ENCODE measurements at regions not wholly inside any gene's neighbourhood (a gene's known extent, or its start where the extent isn't known, plus 50 kb on each side); places are given as distances from the start of the nearest gene placed in this dataset.

- intact Hi-C loops (cut with micrococcal nuclease) = no loop called here
- TF ChIP-seq EZH2 (IDR thresholded peaks at IDR 0.05; ENCODE audit: borderline replicate concordance, insufficient read depth, low read depth, low read length, poor library complexity, severe bottlenecking) = no peak
- TF ChIP-seq CTCF (IDR thresholded peaks at IDR 0.05) = no peak
- Histone ChIP-seq H2AFZ (ENCODE audit: insufficient read depth, low read depth, low read length, poor library complexity, severe bottlenecking) (no peak overlapping the region), H4K20me1 (ENCODE audit: control insufficient read depth, insufficient read depth, low read length, poor library complexity, severe bottlenecking) (no peaks in the 10 kb centered on the region), H3K4me1 (ENCODE audit: control insufficient read depth in 2 of 2, insufficient read depth in 2 of 2, low read length in 2 of 2) (no peaks in the 10 kb centered on the region), H3K79me2 (ENCODE audit: control insufficient read depth, insufficient read depth, low read length) (no peaks in the 10 kb centered on the region), H3K9me3 (ENCODE audit: control extremely low read depth in 1 of 3, control insufficient read depth in 2 of 3, insufficient read depth in 1 of 3, low read length in 2 of 3) (no peaks in the 10 kb centered on the region), H3K9ac (ENCODE audit: low read length) (no peak overlapping the region), H3K4me2 (replicated peaks; ENCODE audit: low read depth, low read length, poor library complexity, severe bottlenecking) (no peak overlapping the region), H3K27me3 (replicated peaks in 1 of 4; ENCODE audit: control extremely low read depth in 1 of 4, control insufficient read depth in 3 of 4, insufficient read depth in 4 of 4, low read length in 3 of 4) (no peaks in the 10 kb centered on the region), H3K4me3 (ENCODE audit: control extremely low read depth in 1 of 5, extremely low read depth in 1 of 5, insufficient read depth in 1 of 5, low read depth in 2 of 5, low read length in 4 of 5) (no peak overlapping the region), H3K36me3 (replicated peaks in 1 of 2; ENCODE audit: control extremely low read depth in 1 of 2, control insufficient read depth in 1 of 2, extremely low read depth in 1 of 2, insufficient read depth in 2 of 2, low read length in 1 of 2) (no peaks in the 10 kb centered on the region), H3K27ac (ENCODE audit: low read length in 2 of 2) (no peak overlapping the region)
- peaks cover 2% of the 10 kb centered on the region for H3K9me3 Mint-ChIP-seq (ENCODE audit: insufficient read depth)
- ChIA-PET CTCF (no interaction called here), POLR2A (no interaction called here)
- 55% methylated on average over 3 of the region's 5 CpGs for WGBS (ENCODE audit: insufficient coverage)
- DNase-seq = no peak
- H3K27ac Mint-ChIP-seq = no peak overlapping the region
- H3K27me3 Mint-ChIP-seq = peaks cover 11% of the 10 kb centered on the region
- ATAC-seq (ENCODE audit: low read depth) = no peak
- H3K4me3 Mint-ChIP-seq = no peak overlapping the region
- no peaks in the 10 kb centered on the region for H3K4me1 Mint-ChIP-seq
Observed at GRCh38 chr5:38666668-38667498, 110.4 kb upstream of the LIFR start.

DNA sequence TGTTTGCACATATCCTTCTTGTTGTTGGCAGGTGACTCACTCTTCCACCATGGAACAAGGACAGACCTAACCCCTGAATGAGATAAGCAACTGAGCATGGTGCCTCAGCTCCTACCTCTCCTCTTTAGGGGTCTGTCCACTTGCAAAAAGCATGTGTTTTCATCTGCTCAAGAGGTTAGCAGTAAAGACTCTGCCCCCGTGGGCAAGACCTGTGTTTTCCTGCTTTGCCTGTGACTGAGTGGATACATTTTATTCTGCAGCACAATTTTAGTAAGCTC is 111.0 kb upstream of the LIFR start:
- Histone ChIP-seq H3K4me1 (ENCODE audit: control insufficient read depth in 2 of 2, insufficient read depth in 2 of 2, low read length in 2 of 2) (no peaks in the 10 kb centered on the region), H3K79me2 (ENCODE audit: control insufficient read depth, insufficient read depth, low read length) (no peaks in the 10 kb centered on the region), H3K9ac (ENCODE audit: low read length) (no peak overlapping the region), H3K4me2 (replicated peaks; ENCODE audit: low read depth, low read length, poor library complexity, severe bottlenecking) (no peak overlapping the region), H3K9me3 (ENCODE audit: control extremely low read depth in 1 of 3, control insufficient read depth in 2 of 3, insufficient read depth in 1 of 3, low read length in 2 of 3) (no peaks in the 10 kb centered on the region), H3K36me3 (replicated peaks in 1 of 2; ENCODE audit: control extremely low read depth in 1 of 2, control insufficient read depth in 1 of 2, extremely low read depth in 1 of 2, insufficient read depth in 2 of 2, low read length in 1 of 2) (no peaks in the 10 kb centered on the region), H3K27ac (ENCODE audit: low read length in 2 of 2) (no peak overlapping the region), H3K4me3 (ENCODE audit: control extremely low read depth in 1 of 5, extremely low read depth in 1 of 5, insufficient read depth in 1 of 5, low read depth in 2 of 5, low read length in 4 of 5) (no peak overlapping the region), H4K20me1 (ENCODE audit: control insufficient read depth, insufficient read depth, low read length, poor library complexity, severe bottlenecking) (no peaks in the 10 kb centered on the region), H2AFZ (ENCODE audit: insufficient read depth, low read depth, low read length, poor library complexity, severe bottlenecking) (no peak overlapping the region), H3K27me3 (replicated peaks in 1 of 4; ENCODE audit: control extremely low read depth in 1 of 4, control insufficient read depth in 3 of 4, insufficient read depth in 4 of 4, low read length in 3 of 4) (no peaks in the 10 kb centered on the region)
- ATAC-seq (ENCODE audit: low read depth) (no peak), DNase-seq (no peak)
- TF ChIP-seq EZH2 (IDR thresholded peaks at IDR 0.05; ENCODE audit: borderline replicate concordance, insufficient read depth, low read depth, low read length, poor library complexity, severe bottlenecking) = no peak
- no peak for TF ChIP-seq CTCF (IDR thresholded peaks at IDR 0.05)
- Mint-ChIP-seq H3K4me3 (no peak overlapping the region), H3K27me3 (peaks cover 6% of the 10 kb centered on the region), H3K4me1 (no peaks in the 10 kb centered on the region), H3K9me3 (ENCODE audit: insufficient read depth) (peaks cover 2% of the 10 kb centered on the region), H3K27ac (no peak overlapping the region)
- intact Hi-C loops (cut with micrococcal nuclease) = no loop called here
- POLR2A ChIA-PET = no interaction called here
- CTCF ChIA-PET = no interaction called here
- WGBS (ENCODE audit: insufficient coverage) = no CpG with 5 or more reads among the region's 1 CpG
